ENCODE measurements at regions not wholly inside any gene's neighbourhood (a gene's known extent, or its start where the extent isn't known, plus 50 kb on each side); places are given as distances from the start of the nearest gene placed in this dataset.

- ChIA-PET POLR2A (interaction anchor here (0.6 kb wide), 1 partner anchor 615 kb away, joined by 3 read pairs; no protein-coding TSS in a partner anchor), CTCF (no interaction called here)
- H2AFZ ChIP-seq (ENCODE audit: low read depth) = no peak overlapping the region
- no peak overlapping the region for H3K4me2 ChIP-seq
- no peaks in the 10 kb centered on the region for H3K79me2 ChIP-seq (ENCODE audit: insufficient read depth)
- no peaks in the 10 kb centered on the region for H3K4me1 ChIP-seq (ENCODE audit: control insufficient read depth in 1 of 2, insufficient read depth in 2 of 2, low read depth in 1 of 2, low read length in 1 of 2)
- H3K9me3 ChIP-seq = no peaks in the 10 kb centered on the region; the same call in 1 of the 2 replicates
- no peak for TF ChIP-seq EZH2phosphoT487 (IDR thresholded peaks at IDR 0.05; ENCODE audit: borderline replicate concordance, low read depth)
- no peak for TF ChIP-seq FOSL2 (IDR thresholded peaks at IDR 0.05; ENCODE audit: borderline replicate concordance, low read depth)
- no peak for TF ChIP-seq FOXM1 (IDR thresholded peaks at IDR 0.05; ENCODE audit: low read depth)
- TF ChIP-seq JUND (IDR thresholded peaks at IDR 0.05) = no peak
- no peak for TF ChIP-seq IRF3 (IDR thresholded peaks at IDR 0.05; ENCODE audit: low read depth, low read length)
- TF ChIP-seq EP300 (IDR thresholded peaks at IDR 0.05; ENCODE audit: borderline replicate concordance in 1 of 2, low read depth in 1 of 2, low read length in 1 of 2) = no peak
- TF ChIP-seq NRF1 (IDR thresholded peaks at IDR 0.05; ENCODE audit: low read depth, low read length) = no peak
- TF ChIP-seq RFX5 (IDR thresholded peaks at IDR 0.05; ENCODE audit: low read length) = no peak
- TF ChIP-seq ELF1 (IDR thresholded peaks at IDR 0.05) = no peak
- no peak for TF ChIP-seq CHD2 (IDR thresholded peaks at IDR 0.05; ENCODE audit: low read length, partially characterized antibody)
- TF ChIP-seq FOXJ3 (CRISPR knock-in tag; IDR thresholded peaks at IDR 0.05) = no peak
- TF ChIP-seq TCF12 (IDR thresholded peaks at IDR 0.05) = no peak
- no peak for TF ChIP-seq RAD21 (IDR thresholded peaks at IDR 0.05; ENCODE audit: low read length)
- TF ChIP-seq RCOR1 (IDR thresholded peaks at IDR 0.05; ENCODE audit: low read length) = no peak
- H3K9ac ChIP-seq = no peak overlapping the region
- DNase-seq = no peak
- no peaks in the 10 kb centered on the region for H4K20me1 ChIP-seq (ENCODE audit: insufficient read depth)
- WGBS (ENCODE audit: low lambda C conversion rate) = 10% methylated on average over 2 of the region's 2 CpGs
- H3K27me3 ChIP-seq (ENCODE audit: insufficient read depth) = no peaks in the 10 kb centered on the region
- no peaks in the 10 kb centered on the region for H3K36me3 ChIP-seq (replicated peaks in 1 of 2; ENCODE audit: control insufficient read depth in 1 of 2, insufficient read depth in 2 of 2, low read length in 1 of 2)
- H3K27ac ChIP-seq (ENCODE audit: low read depth in 2 of 2, low read length in 1 of 2) = no peak overlapping the region
- H3K4me3 ChIP-seq (ENCODE audit: low read depth in 2 of 2, low read length in 1 of 2) = no peak overlapping the region
- no peaks in the 10 kb centered on the region for H3F3A ChIP-seq (replicated peaks; ENCODE audit: insufficient read depth)
- 0 out of 2 replicates have a peak, but pooled peaks cover 2% of the 10 kb centered on the region for H3K9me2 ChIP-seq
These were observed 339.7 kb upstream of the PROX1 start for GRCh38 chr1:213647864-213648650.

- H3K36me3 ChIP-seq (replicated peaks in 1 of 2; ENCODE audit: control insufficient read depth in 1 of 2, insufficient read depth in 2 of 2, low read length in 1 of 2) = no peaks in the 10 kb centered on the region
- no peak overlapping the region for H3K4me3 ChIP-seq (ENCODE audit: low read depth in 2 of 2, low read length in 1 of 2)
- H4K20me1 ChIP-seq (ENCODE audit: insufficient read depth) = no peaks in the 10 kb centered on the region
- no peaks in the 10 kb centered on the region for H3F3A ChIP-seq (replicated peaks; ENCODE audit: insufficient read depth)
- no peak for TF ChIP-seq IRF3 (IDR thresholded peaks at IDR 0.05; ENCODE audit: low read depth, low read length)
- TF ChIP-seq EP300 (IDR thresholded peaks at IDR 0.05; ENCODE audit: borderline replicate concordance in 1 of 2, low read depth in 1 of 2, low read length in 1 of 2) = no peak
- TF ChIP-seq, protein P1, sequence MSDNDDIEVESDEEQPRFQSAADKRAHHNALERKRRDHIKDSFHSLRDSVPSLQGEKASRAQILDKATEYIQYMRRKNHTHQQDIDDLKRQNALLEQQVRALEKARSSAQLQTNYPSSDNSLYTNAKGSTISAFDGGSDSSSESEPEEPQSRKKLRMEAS (IDR thresholded peaks at IDR 0.05; ENCODE audit: low read depth) = no peak
- TF ChIP-seq YY1 (IDR thresholded peaks at IDR 0.05; ENCODE audit: low read depth) = no peak
- TF ChIP-seq, protein P2, sequence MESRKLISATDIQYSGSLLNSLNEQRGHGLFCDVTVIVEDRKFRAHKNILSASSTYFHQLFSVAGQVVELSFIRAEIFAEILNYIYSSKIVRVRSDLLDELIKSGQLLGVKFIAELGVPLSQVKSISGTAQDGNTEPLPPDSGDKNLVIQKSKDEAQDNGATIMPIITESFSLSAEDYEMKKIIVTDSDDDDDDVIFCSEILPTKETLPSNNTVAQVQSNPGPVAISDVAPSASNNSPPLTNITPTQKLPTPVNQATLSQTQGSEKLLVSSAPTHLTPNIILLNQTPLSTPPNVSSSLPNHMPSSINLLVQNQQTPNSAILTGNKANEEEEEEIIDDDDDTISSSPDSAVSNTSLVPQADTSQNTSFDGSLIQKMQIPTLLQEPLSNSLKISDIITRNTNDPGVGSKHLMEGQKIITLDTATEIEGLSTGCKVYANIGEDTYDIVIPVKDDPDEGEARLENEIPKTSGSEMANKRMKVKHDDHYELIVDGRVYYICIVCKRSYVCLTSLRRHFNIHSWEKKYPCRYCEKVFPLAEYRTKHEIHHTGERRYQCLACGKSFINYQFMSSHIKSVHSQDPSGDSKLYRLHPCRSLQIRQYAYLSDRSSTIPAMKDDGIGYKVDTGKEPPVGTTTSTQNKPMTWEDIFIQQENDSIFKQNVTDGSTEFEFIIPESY (IDR thresholded peaks at IDR 0.05; ENCODE audit: borderline replicate concordance, low read depth) = no peak
- TF ChIP-seq EZH2phosphoT487 (IDR thresholded peaks at IDR 0.05; ENCODE audit: borderline replicate concordance, low read depth) = no peak
- no peak for TF ChIP-seq TEAD4 (IDR thresholded peaks at IDR 0.05; ENCODE audit: borderline replicate concordance, insufficient read depth)
- no peak for TF ChIP-seq JUND (IDR thresholded peaks at IDR 0.05)
- TF ChIP-seq RFX5 (IDR thresholded peaks at IDR 0.05; ENCODE audit: low read length) = no peak
- no peak for TF ChIP-seq MXI1 (IDR thresholded peaks at IDR 0.05; ENCODE audit: low read depth, low read length)
- TF ChIP-seq NFIC (IDR thresholded peaks at IDR 0.05; ENCODE audit: borderline replicate concordance) = no peak
- no peak for TF ChIP-seq RXRA (IDR thresholded peaks at IDR 0.05; ENCODE audit: borderline replicate concordance, low read depth)
- no peak for TF ChIP-seq NRF1 (IDR thresholded peaks at IDR 0.05; ENCODE audit: low read depth, low read length)
- TF ChIP-seq FOXM1 (IDR thresholded peaks at IDR 0.05; ENCODE audit: low read depth) = no peak
- H3K27ac ChIP-seq (ENCODE audit: low read depth in 2 of 2, low read length in 1 of 2) = no peak overlapping the region
- no peak overlapping the region for H3K9ac ChIP-seq
- no peaks in the 10 kb centered on the region for H3K4me1 ChIP-seq (ENCODE audit: control insufficient read depth in 1 of 2, insufficient read depth in 2 of 2, low read depth in 1 of 2, low read length in 1 of 2)
- H3K79me2 ChIP-seq (ENCODE audit: insufficient read depth) = no peaks in the 10 kb centered on the region
- no peaks in the 10 kb centered on the region for H3K9me3 ChIP-seq
- DNase-seq = no peak
- no peak overlapping the region for H3K4me2 ChIP-seq
- H3K9me2 ChIP-seq = no peaks in the 10 kb centered on the region
- H3K27me3 ChIP-seq (ENCODE audit: insufficient read depth) = no peaks in the 10 kb centered on the region
- CTCF ChIA-PET = no interaction called here
- 42% methylated on average over 10 of the region's 10 CpGs for WGBS (ENCODE audit: low lambda C conversion rate)
- H2AFZ ChIP-seq (ENCODE audit: low read depth) = no peak overlapping the region
- POLR2A ChIA-PET = no interaction called here
These were observed 338.4 kb upstream of the PROX1 start for GRCh38 chr1:213649373-213649772.

Measured in SK-N-SH (cell line).